ENCODE measurements at regions not wholly inside any gene's neighbourhood (a gene's known extent, or its start where the extent isn't known, plus 50 kb on each side); places are given as distances from the start of the nearest gene placed in this dataset.

- Histone ChIP-seq H3K36me3 (ENCODE audit: control insufficient read depth, insufficient read depth, low read length) (no peaks in the 10 kb centered on the region), H3K27me3 (replicated peaks; ENCODE audit: control insufficient read depth, insufficient read depth, low read length) (no peaks in the 10 kb centered on the region), H3K9me3 (no peaks in the 10 kb centered on the region), H3K4me3 (ENCODE audit: low read depth, low read length) (no peak overlapping the region), H3K4me1 (no peaks in the 10 kb centered on the region)
- H3K4me3 Mint-ChIP-seq (ENCODE audit: unreplicated experiment): no peak overlapping the region
- ChIA-PET POLR2A (no interaction called here), CTCF (no interaction called here)
- H3K4me1 Mint-ChIP-seq (ENCODE audit: low read depth, unreplicated experiment): no peaks in the 10 kb centered on the region
- peaks cover under 1% of the 10 kb centered on the region for H3K9me3 Mint-ChIP-seq (ENCODE audit: unreplicated experiment)
- no peaks in the 10 kb centered on the region for H3K27me3 Mint-ChIP-seq (ENCODE audit: insufficient read depth, unreplicated experiment)
- no peak overlapping the region for H3K27ac Mint-ChIP-seq (ENCODE audit: unreplicated experiment)
- intact Hi-C loops (cut with micrococcal nuclease; ENCODE audit: unreplicated experiment): no loop called here
- DNase-seq: no peak
- BruUV-seq (replicated peaks): no TSS peak
- no peaks in the 10 kb centered on the region for H3K36me3 Mint-ChIP-seq (ENCODE audit: insufficient read depth, unreplicated experiment)
- no peak for TF ChIP-seq CTCF (IDR thresholded peaks at IDR 0.05; ENCODE audit: insufficient read depth in 1 of 2, low read depth in 1 of 2, low read length in 1 of 2, severe bottlenecking in 1 of 2, unreplicated experiment in 1 of 2)
These were observed 133.8 kb upstream of the NAV2 start for GRCh38 chr11:19578871-19579270.

GRCh38 chr11:19577976-19578619, 134.5 kb upstream of the NAV2 start:
- no peak for DNase-seq
- BruUV-seq (replicated peaks): no TSS peak
- H3K4me1 ChIP-seq: no peaks in the 10 kb centered on the region
- H3K9me3 ChIP-seq: no peaks in the 10 kb centered on the region
- Mint-ChIP-seq H3K4me3 (ENCODE audit: unreplicated experiment) (no peak overlapping the region), H3K9me3 (ENCODE audit: unreplicated experiment) (no peaks in the 10 kb centered on the region), H3K36me3 (ENCODE audit: insufficient read depth, unreplicated experiment) (no peaks in the 10 kb centered on the region), H3K27me3 (ENCODE audit: insufficient read depth, unreplicated experiment) (no peaks in the 10 kb centered on the region), H3K4me1 (ENCODE audit: low read depth, unreplicated experiment) (no peaks in the 10 kb centered on the region), H3K27ac (ENCODE audit: unreplicated experiment) (no peak overlapping the region)
- ChIA-PET POLR2A (no interaction called here), CTCF (no interaction called here)
- no peaks in the 10 kb centered on the region for H3K27me3 ChIP-seq (replicated peaks; ENCODE audit: control insufficient read depth, insufficient read depth, low read length)
- H3K36me3 ChIP-seq (ENCODE audit: control insufficient read depth, insufficient read depth, low read length): no peaks in the 10 kb centered on the region
- no peak overlapping the region for H3K4me3 ChIP-seq (ENCODE audit: low read depth, low read length)
- intact Hi-C loops (cut with micrococcal nuclease; ENCODE audit: unreplicated experiment): no loop called here
- no peak for TF ChIP-seq CTCF (IDR thresholded peaks at IDR 0.05; ENCODE audit: insufficient read depth in 1 of 2, low read depth in 1 of 2, low read length in 1 of 2, severe bottlenecking in 1 of 2, unreplicated experiment in 1 of 2)

GRCh38 chr11:19577391-19577975, 135.2 kb upstream of the NAV2 start:
- Histone ChIP-seq H3K27me3 (replicated peaks; ENCODE audit: control insufficient read depth, insufficient read depth, low read length) (no peaks in the 10 kb centered on the region), H3K9me3 (no peaks in the 10 kb centered on the region), H3K36me3 (ENCODE audit: control insufficient read depth, insufficient read depth, low read length) (no peaks in the 10 kb centered on the region), H3K4me1 (no peaks in the 10 kb centered on the region), H3K4me3 (ENCODE audit: low read depth, low read length) (no peak overlapping the region)
- Mint-ChIP-seq H3K27me3 (ENCODE audit: insufficient read depth, unreplicated experiment) (no peaks in the 10 kb centered on the region), H3K4me3 (ENCODE audit: unreplicated experiment) (no peak overlapping the region), H3K9me3 (ENCODE audit: unreplicated experiment) (no peaks in the 10 kb centered on the region), H3K4me1 (ENCODE audit: low read depth, unreplicated experiment) (no peaks in the 10 kb centered on the region), H3K36me3 (ENCODE audit: insufficient read depth, unreplicated experiment) (no peaks in the 10 kb centered on the region), H3K27ac (ENCODE audit: unreplicated experiment) (no peak overlapping the region)
- TF ChIP-seq CTCF (IDR thresholded peaks at IDR 0.05; ENCODE audit: insufficient read depth in 1 of 2, low read depth in 1 of 2, low read length in 1 of 2, severe bottlenecking in 1 of 2, unreplicated experiment in 1 of 2): no peak
- no TSS peak for BruUV-seq (replicated peaks)
- ChIA-PET CTCF (interaction anchor here (0.8 kb wide), 1 partner anchor 163 kb away, joined by 3 read pairs; no protein-coding TSS in a partner anchor), POLR2A (no interaction called here)
- intact Hi-C loops (cut with micrococcal nuclease; ENCODE audit: unreplicated experiment): no loop called here
- no peak for DNase-seq

All from Caco-2 (cell line).